ENCODE measurements at regions not wholly inside any gene's neighbourhood (a gene's known extent, or its start where the extent isn't known, plus 50 kb on each side); places are given as distances from the start of the nearest gene placed in this dataset.

GRCh38 chr9:107856633-107857032, 367.1 kb upstream of the KLF4 start:
- TF ChIP-seq CTCF (optimal IDR thresholded peaks at IDR 0.05 in 1 of 3, IDR thresholded peaks at IDR 0.05 in 1 of 3, conservative IDR thresholded peaks at IDR 0.05 in 1 of 3; ENCODE audit: extremely low read depth in 1 of 3, insufficient read depth in 2 of 3, low read length in 3 of 3), result no peak
- no peak for TF ChIP-seq EZH2 (IDR thresholded peaks at IDR 0.05; ENCODE audit: low read length)

All from keratinocyte (primary cell).